Hepatocyte (in vitro differentiated cells): ENCODE measurements at regions not wholly inside any gene's neighbourhood (a gene's known extent, or its start where the extent isn't known, plus 50 kb on each side); places are given as distances from the start of the nearest gene placed in this dataset.
"Not testable (repeated sequence)": the region's sequence is repeated elsewhere in the genome, so short reads cannot be mapped to it uniquely, and the experiment has no call there.

Source experiments
- EZH2 ChIP-seq: fragments of 200-600 bp; sonication (generic); IDR thresholded peaks from 2 replicates; pipeline ENCODE4 v1.6.1; 2016; ENCODE audit warnings: antibody characterized with exemption, mild to moderate bottlenecking, borderline replicate concordance
- EZH2phosphoT487 ChIP-seq: fragments of 200-600 bp; sonication (generic); IDR thresholded peaks from one replicate; pipeline ENCODE4 v1.6.1; 2018; ENCODE audit warnings: antibody characterized with exemption, mild to moderate bottlenecking, low read depth, moderate library complexity; ENCODE audit not compliant: unreplicated experiment, severe bottlenecking
- TF ChIP-seq, protein P1 (sequence below): fragments of 200-600 bp; sonication (generic); IDR thresholded peaks from 2 replicates; pipeline ENCODE4 v1.5.1; 2016; ENCODE audit warnings: antibody characterized with exemption, mild to moderate bottlenecking; ENCODE audit not compliant: poor library complexity

GRCh38 chr5:128735656-128736055, 197.6 kb upstream of the FBN2 start:
- TF ChIP-seq, protein P1, sequence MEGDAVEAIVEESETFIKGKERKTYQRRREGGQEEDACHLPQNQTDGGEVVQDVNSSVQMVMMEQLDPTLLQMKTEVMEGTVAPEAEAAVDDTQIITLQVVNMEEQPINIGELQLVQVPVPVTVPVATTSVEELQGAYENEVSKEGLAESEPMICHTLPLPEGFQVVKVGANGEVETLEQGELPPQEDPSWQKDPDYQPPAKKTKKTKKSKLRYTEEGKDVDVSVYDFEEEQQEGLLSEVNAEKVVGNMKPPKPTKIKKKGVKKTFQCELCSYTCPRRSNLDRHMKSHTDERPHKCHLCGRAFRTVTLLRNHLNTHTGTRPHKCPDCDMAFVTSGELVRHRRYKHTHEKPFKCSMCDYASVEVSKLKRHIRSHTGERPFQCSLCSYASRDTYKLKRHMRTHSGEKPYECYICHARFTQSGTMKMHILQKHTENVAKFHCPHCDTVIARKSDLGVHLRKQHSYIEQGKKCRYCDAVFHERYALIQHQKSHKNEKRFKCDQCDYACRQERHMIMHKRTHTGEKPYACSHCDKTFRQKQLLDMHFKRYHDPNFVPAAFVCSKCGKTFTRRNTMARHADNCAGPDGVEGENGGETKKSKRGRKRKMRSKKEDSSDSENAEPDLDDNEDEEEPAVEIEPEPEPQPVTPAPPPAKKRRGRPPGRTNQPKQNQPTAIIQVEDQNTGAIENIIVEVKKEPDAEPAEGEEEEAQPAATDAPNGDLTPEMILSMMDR, result not testable (repeated sequence)
- not testable (repeated sequence) for TF ChIP-seq EZH2, EZH2phosphoT487
